ENCODE measurements at regions not wholly inside any gene's neighbourhood (a gene's known extent, or its start where the extent isn't known, plus 50 kb on each side); places are given as distances from the start of the nearest gene placed in this dataset.

GRCh38 chr12:126915309-126915708 lies 1351.7 kb upstream of the TMEM132C start:
- Histone ChIP-seq H3K27me3 (replicated peaks; ENCODE audit: insufficient read depth) (no peaks in the 10 kb centered on the region), H3K36me3 (no peaks in the 10 kb centered on the region), H3K4me1 (replicated peaks) (no peaks in the 10 kb centered on the region), H3K9me3 (no peaks in the 10 kb centered on the region), H3K27ac (no peak overlapping the region), H3K4me3 (no peak overlapping the region)
- intact Hi-C loops (cut with DNase I), result no loop called here
- TF ChIP-seq POLR2AphosphoS5 (IDR thresholded peaks at IDR 0.05) (no peak), POLR2A (IDR thresholded peaks at IDR 0.05) (no peak)
- TF ChIP-seq, protein P1, sequence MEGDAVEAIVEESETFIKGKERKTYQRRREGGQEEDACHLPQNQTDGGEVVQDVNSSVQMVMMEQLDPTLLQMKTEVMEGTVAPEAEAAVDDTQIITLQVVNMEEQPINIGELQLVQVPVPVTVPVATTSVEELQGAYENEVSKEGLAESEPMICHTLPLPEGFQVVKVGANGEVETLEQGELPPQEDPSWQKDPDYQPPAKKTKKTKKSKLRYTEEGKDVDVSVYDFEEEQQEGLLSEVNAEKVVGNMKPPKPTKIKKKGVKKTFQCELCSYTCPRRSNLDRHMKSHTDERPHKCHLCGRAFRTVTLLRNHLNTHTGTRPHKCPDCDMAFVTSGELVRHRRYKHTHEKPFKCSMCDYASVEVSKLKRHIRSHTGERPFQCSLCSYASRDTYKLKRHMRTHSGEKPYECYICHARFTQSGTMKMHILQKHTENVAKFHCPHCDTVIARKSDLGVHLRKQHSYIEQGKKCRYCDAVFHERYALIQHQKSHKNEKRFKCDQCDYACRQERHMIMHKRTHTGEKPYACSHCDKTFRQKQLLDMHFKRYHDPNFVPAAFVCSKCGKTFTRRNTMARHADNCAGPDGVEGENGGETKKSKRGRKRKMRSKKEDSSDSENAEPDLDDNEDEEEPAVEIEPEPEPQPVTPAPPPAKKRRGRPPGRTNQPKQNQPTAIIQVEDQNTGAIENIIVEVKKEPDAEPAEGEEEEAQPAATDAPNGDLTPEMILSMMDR (IDR thresholded peaks at IDR 0.05), result no peak
- no peak for DNase-seq (ENCODE audit: low spot score)
- 63% methylated on average over 6 of the region's 6 CpGs for WGBS

DNA sequence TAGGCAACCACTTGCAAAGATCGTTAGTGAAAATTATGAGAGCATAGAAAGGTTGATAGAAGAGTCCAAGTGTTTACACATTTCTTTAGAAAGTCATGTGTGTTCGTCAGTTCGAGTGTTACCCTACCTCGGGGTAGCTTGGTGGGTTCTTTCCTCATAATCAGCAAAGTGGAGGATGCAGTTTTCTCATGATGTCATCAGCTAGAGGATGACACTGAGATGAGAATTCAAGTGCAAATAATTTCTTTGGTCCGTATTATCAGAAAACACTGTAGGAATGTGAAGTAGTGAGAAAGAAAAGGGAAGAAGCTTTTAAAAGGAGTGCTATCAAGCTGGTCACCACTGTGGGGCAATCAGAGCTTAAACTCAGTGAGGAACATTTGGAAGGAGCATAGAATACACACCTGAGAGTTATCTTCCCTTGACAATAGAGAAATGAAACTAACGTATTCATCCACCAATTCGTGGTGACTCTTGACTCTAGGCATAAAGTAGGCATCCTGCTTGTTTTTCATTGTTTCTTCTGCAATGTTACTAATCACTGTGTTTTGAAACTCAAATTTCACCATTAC lies 1340.9 kb upstream of the TMEM132C start:
- no peak for DNase-seq (ENCODE audit: low spot score)
- WGBS, result 70% methylated on average over 7 of the region's 7 CpGs
- H3K4me3 ChIP-seq, result no peak overlapping the region

DNA sequence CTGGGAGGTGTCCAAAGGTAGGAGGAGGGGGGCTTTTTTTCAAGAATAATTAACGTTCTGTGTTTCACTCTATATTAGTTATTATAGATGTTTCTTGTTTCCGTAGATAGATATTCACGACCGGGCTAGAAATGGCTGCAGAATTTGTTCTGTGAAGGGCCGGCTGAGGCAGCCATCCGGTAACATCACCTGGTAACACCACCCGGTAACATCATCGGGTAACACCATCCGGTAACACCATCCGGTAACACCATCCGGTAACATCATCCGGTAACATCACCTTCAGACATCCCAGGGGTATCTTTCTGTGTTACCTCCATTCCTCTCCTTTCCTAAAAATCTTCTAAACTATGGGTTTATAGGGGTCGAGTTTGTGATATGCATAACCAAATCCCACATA lies 1336.7 kb upstream of the TMEM132C start:
- TF ChIP-seq, protein P1 (IDR thresholded peaks at IDR 0.05), result no peak
- no peak for TF ChIP-seq POLR2A (IDR thresholded peaks at IDR 0.05)
- no peak for TF ChIP-seq POLR2AphosphoS5 (IDR thresholded peaks at IDR 0.05)
- Histone ChIP-seq H3K4me3 (no peak overlapping the region), H3K36me3 (no peaks in the 10 kb centered on the region), H3K9me3 (no peaks in the 10 kb centered on the region), H3K27ac (no peak overlapping the region), H3K27me3 (replicated peaks; ENCODE audit: insufficient read depth) (no peaks in the 10 kb centered on the region), H3K4me1 (replicated peaks) (no peaks in the 10 kb centered on the region)
- intact Hi-C loops (cut with DNase I), result no loop called here
- DNase-seq (ENCODE audit: low spot score), result no peak
- WGBS, result 93% methylated on average over 13 of the region's 13 CpGs

More for the DNA sequence above, 1340.9 kb upstream of the TMEM132C start:
- TF ChIP-seq POLR2A (IDR thresholded peaks at IDR 0.05), result no peak
- no peak for TF ChIP-seq POLR2AphosphoS5 (IDR thresholded peaks at IDR 0.05)
- TF ChIP-seq, protein P1 (IDR thresholded peaks at IDR 0.05), result no peak
- Histone ChIP-seq H3K4me1 (replicated peaks) (no peaks in the 10 kb centered on the region), H3K27me3 (replicated peaks; ENCODE audit: insufficient read depth) (no peaks in the 10 kb centered on the region), H3K36me3 (no peaks in the 10 kb centered on the region), H3K27ac (no peak overlapping the region), H3K9me3 (no peaks in the 10 kb centered on the region)
- intact Hi-C loops (cut with DNase I), result no loop called here

- H3K9me3 ChIP-seq, result no peaks in the 10 kb centered on the region
- WGBS, result 61% methylated on average over 1 of the region's 1 CpG
- H3K4me1 ChIP-seq (replicated peaks), result no peaks in the 10 kb centered on the region
- no peak overlapping the region for H3K4me3 ChIP-seq
- H3K27me3 ChIP-seq (replicated peaks; ENCODE audit: insufficient read depth), result no peaks in the 10 kb centered on the region
- no peak for DNase-seq (ENCODE audit: low spot score)
- no peak overlapping the region for H3K27ac ChIP-seq
- intact Hi-C loops (cut with DNase I), result no loop called here
- TF ChIP-seq POLR2A (IDR thresholded peaks at IDR 0.05) (no peak), POLR2AphosphoS5 (IDR thresholded peaks at IDR 0.05) (no peak)
- TF ChIP-seq, protein P1 (IDR thresholded peaks at IDR 0.05), result no peak
- no peaks in the 10 kb centered on the region for H3K36me3 ChIP-seq
Observed at GRCh38 chr12:126932156-126932555, 1334.8 kb upstream of the TMEM132C start.

- intact Hi-C loops (cut with DNase I), result no loop called here
- H3K27me3 ChIP-seq (replicated peaks; ENCODE audit: insufficient read depth), result no peaks in the 10 kb centered on the region
Observed at GRCh38 chr12:126935435-126935834, 1331.5 kb upstream of the TMEM132C start.

More at GRCh38 chr12:126935435-126935834, 1331.5 kb upstream of the TMEM132C start:
- Histone ChIP-seq H3K4me1 (replicated peaks) (no peaks in the 10 kb centered on the region), H3K4me3 (no peak overlapping the region), H3K9me3 (no peaks in the 10 kb centered on the region), H3K36me3 (no peaks in the 10 kb centered on the region), H3K27ac (no peak overlapping the region)
- 85% methylated on average over 4 of the region's 4 CpGs for WGBS
- DNase-seq (ENCODE audit: low spot score), result no peak
- no peak for TF ChIP-seq POLR2A (IDR thresholded peaks at IDR 0.05)
- TF ChIP-seq, protein P1 (IDR thresholded peaks at IDR 0.05), result no peak
- TF ChIP-seq POLR2AphosphoS5 (IDR thresholded peaks at IDR 0.05), result no peak

Measured in prostate gland (tissue), 2 donors.